ENCODE measurements at regions not wholly inside any gene's neighbourhood (a gene's known extent, or its start where the extent isn't known, plus 50 kb on each side); places are given as distances from the start of the nearest gene placed in this dataset.
A peak's percentile ranks its signal among the peaks of the same experiment; 100 is the strongest.

DNA sequence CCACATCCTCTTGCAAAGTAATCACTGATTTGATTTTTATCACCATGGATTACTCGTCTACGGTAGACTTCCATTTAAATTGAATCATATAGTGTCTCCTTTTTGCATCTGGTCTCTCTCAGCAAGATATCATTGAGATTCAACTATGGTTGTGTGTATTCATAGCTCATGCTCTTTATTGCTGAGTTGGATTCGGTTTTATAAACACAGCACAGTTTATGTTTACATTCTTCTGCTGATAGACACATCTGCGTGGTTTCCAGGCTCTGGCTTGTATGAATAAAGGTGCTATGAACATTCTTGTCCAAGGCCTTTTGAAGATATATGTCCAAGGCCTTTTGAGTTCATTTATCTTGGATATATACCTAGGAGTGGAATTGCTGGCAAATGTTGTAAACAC lies 356.5 kb upstream of the CELF2 start:
- Histone ChIP-seq H3K4me3 (replicated peaks in 1 of 3) (no peak overlapping the region), H3K27ac (no peak overlapping the region), H3K9me3 (no peaks in the 10 kb centered on the region), H3K27me3 (no peaks in the 10 kb centered on the region), H3K4me1 (peaks cover 0 to 5% of the 10 kb centered on the region in 2 donors), H3K36me3 (no peaks in the 10 kb centered on the region)
- no peak for DNase-seq
- TF ChIP-seq, protein P1, sequence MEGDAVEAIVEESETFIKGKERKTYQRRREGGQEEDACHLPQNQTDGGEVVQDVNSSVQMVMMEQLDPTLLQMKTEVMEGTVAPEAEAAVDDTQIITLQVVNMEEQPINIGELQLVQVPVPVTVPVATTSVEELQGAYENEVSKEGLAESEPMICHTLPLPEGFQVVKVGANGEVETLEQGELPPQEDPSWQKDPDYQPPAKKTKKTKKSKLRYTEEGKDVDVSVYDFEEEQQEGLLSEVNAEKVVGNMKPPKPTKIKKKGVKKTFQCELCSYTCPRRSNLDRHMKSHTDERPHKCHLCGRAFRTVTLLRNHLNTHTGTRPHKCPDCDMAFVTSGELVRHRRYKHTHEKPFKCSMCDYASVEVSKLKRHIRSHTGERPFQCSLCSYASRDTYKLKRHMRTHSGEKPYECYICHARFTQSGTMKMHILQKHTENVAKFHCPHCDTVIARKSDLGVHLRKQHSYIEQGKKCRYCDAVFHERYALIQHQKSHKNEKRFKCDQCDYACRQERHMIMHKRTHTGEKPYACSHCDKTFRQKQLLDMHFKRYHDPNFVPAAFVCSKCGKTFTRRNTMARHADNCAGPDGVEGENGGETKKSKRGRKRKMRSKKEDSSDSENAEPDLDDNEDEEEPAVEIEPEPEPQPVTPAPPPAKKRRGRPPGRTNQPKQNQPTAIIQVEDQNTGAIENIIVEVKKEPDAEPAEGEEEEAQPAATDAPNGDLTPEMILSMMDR (IDR thresholded peaks at IDR 0.05): no peak
- TF ChIP-seq POLR2A (IDR thresholded peaks at IDR 0.05): no peak
- WGBS, 2 donors: 63 to 83% methylated on average over 4 of the region's 4 CpGs
- intact Hi-C loops (cut with DNase I): no loop called here

DNA sequence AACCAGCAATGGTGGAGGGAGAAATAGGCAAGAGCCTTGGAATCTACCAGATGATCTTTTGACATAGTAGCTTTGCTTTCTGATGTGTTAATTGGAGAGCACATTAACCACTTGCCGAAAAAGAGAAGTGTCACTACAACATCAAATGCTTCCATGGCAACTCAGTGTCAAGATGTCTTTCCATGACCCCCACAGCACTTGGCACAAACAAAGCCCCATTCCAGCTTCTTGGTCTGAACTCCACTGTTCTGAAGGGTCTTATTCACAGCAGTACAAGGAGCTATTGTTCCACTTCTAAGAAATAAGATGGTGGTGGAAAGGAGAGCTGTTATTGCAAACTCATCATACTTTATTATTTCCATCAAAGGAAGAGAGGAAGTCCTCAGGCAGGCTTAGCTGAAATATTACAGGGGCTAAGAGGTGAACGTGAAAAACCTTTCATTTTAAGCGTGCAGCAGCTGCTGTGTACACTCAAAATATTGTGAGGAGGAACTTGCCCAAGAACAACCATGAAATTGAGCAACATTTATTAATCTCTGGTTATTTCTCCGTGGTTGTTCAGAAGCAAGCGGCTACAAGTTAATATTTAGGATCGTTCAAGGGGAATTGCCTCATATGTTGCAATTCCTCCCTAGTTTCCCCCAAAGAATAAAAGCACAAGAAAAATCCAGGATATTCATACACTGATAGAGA lies 354.8 kb upstream of the CELF2 start:
- H3K27ac ChIP-seq: no peak overlapping the region
- H3K9me3 ChIP-seq: no peaks in the 10 kb centered on the region
- intact Hi-C loops (cut with DNase I): no loop called here
- DNase-seq: no peak
- H3K4me3 ChIP-seq (replicated peaks in 1 of 3): no peak overlapping the region
- no peaks in the 10 kb centered on the region for H3K36me3 ChIP-seq
- WGBS, 2 donors: 71 to 74% methylated on average over 6 of the region's 6 CpGs
- H3K4me1 ChIP-seq: peaks cover 0 to 5% of the 10 kb centered on the region in 2 donors
- TF ChIP-seq, protein P1 (IDR thresholded peaks at IDR 0.05): no peak
- no peak for TF ChIP-seq POLR2A (IDR thresholded peaks at IDR 0.05)
- H3K27me3 ChIP-seq: no peaks in the 10 kb centered on the region

DNA sequence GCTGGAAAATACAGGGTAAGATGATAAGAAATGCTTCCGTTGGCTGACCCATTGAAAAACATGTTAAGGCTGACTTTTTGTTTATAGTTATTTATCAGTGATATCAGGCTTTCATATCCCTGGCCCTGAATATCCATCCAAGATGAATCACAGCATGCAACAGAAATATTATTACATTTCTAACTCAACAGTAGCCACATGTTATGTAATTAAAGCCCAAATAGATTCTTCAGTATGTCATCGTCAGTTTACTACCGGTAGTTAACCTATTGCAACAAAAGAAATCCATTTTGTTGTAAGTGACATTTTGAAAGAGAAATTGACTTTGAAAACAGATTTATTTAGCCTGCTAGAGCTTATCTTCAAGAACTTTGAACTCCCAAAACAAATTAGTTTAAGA lies 354.1 kb upstream of the CELF2 start:
- H3K36me3 ChIP-seq: no peaks in the 10 kb centered on the region
- no peaks in the 10 kb centered on the region for H3K9me3 ChIP-seq
- WGBS, 2 donors: 68 to 86% methylated on average over 3 of the region's 3 CpGs
- no peaks in the 10 kb centered on the region for H3K27me3 ChIP-seq
- no peak for DNase-seq
- H3K4me1 ChIP-seq: peaks cover 0 to 5% of the 10 kb centered on the region in 2 donors
- no peak overlapping the region for H3K4me3 ChIP-seq (replicated peaks in 1 of 3)
- TF ChIP-seq POLR2A (IDR thresholded peaks at IDR 0.05): no peak
- TF ChIP-seq, protein P1 (IDR thresholded peaks at IDR 0.05): no peak
- no peak overlapping the region for H3K27ac ChIP-seq
- intact Hi-C loops (cut with DNase I): no loop called here

DNA sequence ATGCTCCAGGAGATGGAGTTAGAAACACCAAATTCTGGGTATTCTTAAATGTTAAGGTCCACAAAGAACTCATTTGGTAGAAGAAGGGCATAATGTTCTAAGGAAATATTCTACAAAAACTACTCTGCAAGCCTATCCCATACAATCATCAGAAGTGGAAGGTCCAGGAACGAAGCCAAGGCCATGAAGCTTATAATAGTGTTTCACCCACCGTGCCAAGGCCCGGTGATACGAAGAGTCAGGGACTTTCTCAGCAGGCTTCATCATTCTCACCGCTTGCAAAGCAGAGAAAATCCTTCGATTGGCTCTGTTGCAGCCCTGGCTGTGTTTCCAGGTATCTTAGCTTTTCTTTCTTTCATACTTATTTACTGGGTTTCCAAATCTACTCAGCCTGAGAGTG lies 351.9 kb upstream of the CELF2 start:
- H3K4me1 ChIP-seq: peaks cover 0 to 5% of the 10 kb centered on the region in 2 donors
- H3K4me3 ChIP-seq (replicated peaks in 1 of 3): no peak overlapping the region
- no peaks in the 10 kb centered on the region for H3K36me3 ChIP-seq
- intact Hi-C loops (cut with DNase I): no loop called here
- DNase-seq: peak; percentile 20 to 31
- TF ChIP-seq, protein P1 (IDR thresholded peaks at IDR 0.05): no peak
- TF ChIP-seq POLR2A (IDR thresholded peaks at IDR 0.05): no peak
- 29 to 55% methylated on average over 6 of the region's 6 CpGs for WGBS, 2 donors
- H3K27me3 ChIP-seq: no peaks in the 10 kb centered on the region
- H3K27ac ChIP-seq: no peak overlapping the region
- H3K9me3 ChIP-seq: no peaks in the 10 kb centered on the region

DNA sequence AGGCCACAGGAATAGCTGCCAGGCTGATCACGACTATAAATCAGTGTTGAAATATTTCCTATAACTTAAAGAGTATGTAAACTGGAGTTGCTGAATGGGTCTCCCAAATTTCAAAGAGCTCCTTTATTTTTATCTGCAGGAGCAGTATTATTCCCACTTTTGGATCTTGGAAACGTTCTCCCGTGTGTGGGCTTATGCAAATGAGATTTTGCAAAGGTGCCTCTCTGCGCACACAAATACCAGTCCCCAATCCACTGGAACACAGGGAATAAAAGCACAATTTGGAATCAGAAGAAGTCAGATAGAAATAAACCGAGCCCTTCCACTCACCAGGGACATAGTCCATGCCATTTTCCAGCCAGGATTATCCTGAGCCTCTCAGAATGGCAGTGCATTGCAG lies 350.2 kb upstream of the CELF2 start:
- H3K36me3 ChIP-seq: no peaks in the 10 kb centered on the region
- peaks cover 0 to 5% of the 10 kb centered on the region in 2 donors for H3K4me1 ChIP-seq
- DNase-seq: no peak
- WGBS, 2 donors: 64 to 75% methylated on average over 5 of the region's 5 CpGs
- no peaks in the 10 kb centered on the region for H3K9me3 ChIP-seq
- no peak overlapping the region for H3K4me3 ChIP-seq (replicated peaks in 1 of 3)
- TF ChIP-seq, protein P1 (IDR thresholded peaks at IDR 0.05): no peak
- TF ChIP-seq POLR2A (IDR thresholded peaks at IDR 0.05): no peak
- intact Hi-C loops (cut with DNase I): no loop called here
- H3K27ac ChIP-seq: no peak overlapping the region
- no peaks in the 10 kb centered on the region for H3K27me3 ChIP-seq

Data from thyroid gland (tissue), 4 donors.